NCI-H82 (cell line): ENCODE measurements at regions not wholly inside any gene's neighbourhood (a gene's known extent, or its start where the extent isn't known, plus 50 kb on each side); places are given as distances from the start of the nearest gene placed in this dataset.
A peak's percentile ranks its signal among the peaks of the same experiment; 100 is the strongest.
"Not testable (repeated sequence)": the region's sequence is repeated elsewhere in the genome, so short reads cannot be mapped to it uniquely, and the experiment has no call there.

ENCODE experiments used
- DNase-seq: peaks from one replicate; lab custom pipeline; 2025; lab: John Stamatoyannopoulos, UW

DNA sequence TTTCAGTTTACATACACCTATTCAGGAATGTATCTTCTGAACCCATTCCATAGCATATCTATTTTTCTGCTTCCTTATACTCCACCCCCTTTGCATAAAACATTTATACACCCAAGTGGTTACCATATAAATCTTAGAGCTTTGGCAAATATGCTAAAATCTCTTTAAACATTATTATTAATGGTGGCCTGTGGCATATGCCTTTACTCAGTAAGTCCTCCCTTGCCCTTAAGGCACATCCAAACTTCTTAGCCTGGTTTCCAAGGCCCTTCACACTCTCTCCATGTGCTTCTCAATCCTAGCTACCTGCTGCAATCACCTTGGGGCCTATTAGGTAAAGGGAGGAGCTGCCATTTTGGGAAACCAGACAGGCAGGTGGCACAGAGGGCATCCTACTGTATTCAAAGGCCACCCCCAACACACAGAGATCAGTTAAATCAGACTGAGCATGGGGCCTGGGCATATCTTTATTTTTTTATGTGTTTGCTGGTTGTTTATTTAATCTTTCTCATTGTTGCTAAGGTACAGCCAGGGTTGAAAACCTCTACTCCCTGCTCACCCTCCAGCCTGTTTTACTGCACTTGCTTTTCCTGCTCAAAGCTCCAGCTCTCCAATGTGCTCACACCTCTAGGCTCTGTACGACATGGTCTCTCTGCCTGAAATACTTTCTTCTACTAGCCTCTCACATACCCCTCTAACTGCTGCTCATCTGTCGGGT, 242.8 kb upstream of the HNRNPA3 start:
- no peak for DNase-seq

DNA sequence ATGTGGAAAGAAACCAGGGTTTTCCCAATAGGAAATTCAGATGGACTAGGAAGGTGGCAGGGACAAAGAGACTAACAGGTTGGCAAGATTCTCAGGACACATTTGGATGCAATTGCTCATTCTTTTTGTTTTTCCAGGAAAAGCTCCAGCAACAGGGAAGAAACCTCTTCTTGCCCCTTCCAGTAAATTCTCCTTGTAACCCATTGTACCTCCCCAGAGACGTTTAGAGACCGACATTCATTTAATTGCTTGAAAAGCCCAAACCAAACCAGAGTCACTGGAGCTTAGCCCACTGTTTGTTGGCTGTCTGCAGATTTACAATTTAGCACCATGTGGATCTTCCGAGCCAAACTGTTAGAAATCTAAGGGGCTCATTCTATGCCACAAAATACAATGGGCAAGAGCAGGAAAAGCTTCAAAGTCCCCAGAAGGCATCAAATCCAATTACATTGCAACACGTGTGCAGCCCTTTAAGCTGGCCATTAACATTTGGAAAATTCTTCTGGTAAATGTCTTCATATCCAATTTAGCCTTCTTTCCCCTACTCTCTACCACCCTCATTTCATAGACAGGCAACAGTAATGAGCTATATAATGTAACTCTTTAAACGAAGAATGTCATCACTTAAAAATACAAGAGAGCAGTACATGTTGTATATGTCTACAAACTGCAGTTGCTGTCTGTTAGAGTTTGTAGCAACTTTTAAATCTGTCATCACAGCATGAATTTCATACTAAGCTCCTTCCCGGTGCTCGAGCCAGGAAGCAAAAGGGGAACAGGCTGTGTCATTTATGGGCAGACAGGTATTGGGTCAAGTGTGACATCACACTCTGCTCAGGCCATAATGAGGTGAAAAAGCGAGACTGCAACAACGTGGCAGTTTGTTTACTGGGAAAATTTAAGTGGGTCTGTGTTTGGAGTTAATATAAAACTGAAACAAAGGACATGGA, 235.6 kb upstream of the HNRNPA3 start:
- peak; percentile 77 for DNase-seq

DNA sequence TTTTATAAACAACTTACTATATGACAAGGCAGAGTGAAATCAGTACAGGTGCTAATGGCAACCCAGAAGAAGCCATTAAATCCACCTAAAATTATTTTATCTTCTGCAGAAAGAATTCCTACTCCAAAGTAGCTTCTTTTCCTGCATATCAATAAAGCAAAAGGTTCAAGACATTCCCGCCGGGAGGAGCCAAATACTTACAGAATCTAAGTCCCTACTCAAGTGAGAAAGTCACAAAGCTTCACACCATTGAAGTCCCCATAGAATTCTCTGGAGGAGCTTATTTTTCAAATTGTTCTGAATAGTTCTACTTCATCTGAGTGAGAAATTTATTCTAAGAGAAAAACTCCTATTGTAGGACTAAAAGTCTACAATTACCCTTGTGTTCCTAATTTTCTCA, 233.7 kb upstream of the HNRNPA3 start:
- DNase-seq, result no peak

DNA sequence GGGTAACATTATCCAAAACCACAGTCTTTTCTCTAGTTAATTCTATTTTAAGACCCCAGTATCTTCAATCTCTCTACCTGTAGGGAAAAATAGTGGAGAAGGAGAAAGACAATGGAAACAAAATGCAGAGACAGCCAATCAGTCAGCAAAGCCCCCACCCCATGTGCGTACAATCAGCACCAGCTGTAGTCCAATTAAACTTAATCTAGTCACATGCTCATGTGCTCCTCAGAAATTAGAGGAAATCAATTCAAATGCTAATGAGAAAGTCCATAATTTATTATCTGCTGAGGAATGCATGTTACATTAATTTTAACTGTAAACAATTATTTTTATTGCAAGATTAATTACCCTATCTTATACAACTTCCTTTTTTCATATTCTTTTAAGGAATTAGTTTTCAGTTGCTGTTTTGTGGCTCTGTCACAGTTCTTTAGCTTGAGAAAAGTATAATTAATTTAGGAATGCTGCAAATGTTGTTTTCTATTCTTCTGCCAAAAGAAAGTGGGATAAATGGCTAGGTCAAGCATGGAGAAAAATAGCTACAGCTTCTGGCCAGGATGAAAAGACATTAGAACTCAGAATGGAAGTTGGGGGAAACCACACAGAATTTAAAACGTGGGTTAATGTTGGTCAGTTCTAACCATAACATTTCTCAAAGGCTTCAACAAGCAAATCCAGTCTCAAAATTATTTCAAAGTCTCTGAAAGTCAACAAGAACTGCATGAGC, 232.4 kb upstream of the HNRNPA3 start:
- peak; percentile 57 for DNase-seq

DNA sequence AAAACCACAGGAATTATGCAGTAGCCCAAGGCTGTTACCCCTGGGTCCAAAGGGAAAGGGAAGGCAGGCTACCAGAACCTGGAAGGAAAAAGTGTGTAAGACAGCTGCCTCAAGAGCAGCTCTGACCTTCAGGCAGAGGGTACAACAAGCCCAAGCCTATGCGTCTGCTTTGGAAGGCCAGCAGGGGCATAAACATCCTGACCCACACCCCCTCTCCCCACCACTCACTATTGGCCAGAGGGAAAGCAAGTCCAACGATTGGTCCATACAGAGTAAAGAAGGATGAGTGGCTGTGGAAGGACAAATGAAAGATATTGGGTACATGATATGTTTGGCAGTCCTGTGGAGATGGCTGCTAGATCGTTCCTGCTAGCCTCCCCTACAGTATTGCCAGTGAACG, 227.6 kb upstream of the HNRNPA3 start:
- DNase-seq, result no peak

DNA sequence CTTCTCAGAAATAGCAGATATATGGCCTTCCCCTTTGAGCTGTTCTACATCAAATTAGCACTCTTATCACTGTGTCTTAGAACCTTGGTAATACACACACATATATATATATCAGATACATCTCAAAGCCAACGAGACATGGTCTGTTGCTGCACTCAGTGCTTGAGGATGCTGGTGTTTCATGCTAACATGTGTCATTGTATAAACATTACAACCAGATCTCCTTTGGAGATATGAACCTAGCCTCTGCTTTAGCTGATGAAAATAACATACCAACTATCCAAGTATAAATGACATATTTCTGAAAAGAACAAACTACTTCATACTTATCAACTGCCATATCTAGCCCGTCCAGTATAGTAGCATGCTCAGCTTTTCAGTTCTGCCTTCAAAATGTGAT, 226.7 kb upstream of the HNRNPA3 start:
- no peak for DNase-seq

DNA sequence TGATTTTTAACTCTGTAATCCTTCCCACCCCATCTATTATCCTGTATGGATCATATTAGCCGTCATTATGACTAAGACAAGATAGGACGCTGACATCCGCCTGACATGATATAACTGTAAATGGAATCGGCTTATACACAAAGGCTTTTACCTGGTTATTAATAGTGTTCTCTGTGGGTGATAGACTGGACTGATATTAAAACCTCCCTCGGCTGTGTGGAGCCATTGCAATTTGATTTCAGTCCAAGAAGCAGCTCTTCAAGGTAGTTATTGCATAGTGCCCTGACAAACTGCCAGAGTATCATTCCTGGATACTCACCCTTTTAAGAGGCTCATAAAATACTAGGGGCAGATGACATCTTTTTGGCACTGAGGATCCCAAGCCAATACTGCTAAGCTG, 226.1 kb upstream of the HNRNPA3 start:
- DNase-seq, result no peak

DNA sequence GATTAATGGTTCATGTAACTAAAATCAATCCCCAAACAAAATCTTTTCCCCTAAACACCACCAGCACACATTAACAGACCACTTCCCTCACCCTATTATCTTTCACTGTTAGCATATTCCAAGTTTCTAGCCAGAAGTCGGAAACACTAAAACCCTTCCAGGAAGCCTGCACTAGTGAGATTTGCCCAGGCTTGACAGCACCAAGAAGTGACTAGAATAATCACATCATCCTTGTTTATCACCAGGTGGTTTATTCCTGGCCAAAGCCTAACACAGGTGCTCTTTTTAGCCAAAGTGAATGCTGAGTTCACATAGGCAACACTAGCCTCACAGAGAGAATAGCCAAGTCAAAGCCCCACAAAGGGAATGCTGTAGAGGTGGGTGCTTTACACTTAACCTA, 221.2 kb upstream of the HNRNPA3 start:
- no peak for DNase-seq

DNA sequence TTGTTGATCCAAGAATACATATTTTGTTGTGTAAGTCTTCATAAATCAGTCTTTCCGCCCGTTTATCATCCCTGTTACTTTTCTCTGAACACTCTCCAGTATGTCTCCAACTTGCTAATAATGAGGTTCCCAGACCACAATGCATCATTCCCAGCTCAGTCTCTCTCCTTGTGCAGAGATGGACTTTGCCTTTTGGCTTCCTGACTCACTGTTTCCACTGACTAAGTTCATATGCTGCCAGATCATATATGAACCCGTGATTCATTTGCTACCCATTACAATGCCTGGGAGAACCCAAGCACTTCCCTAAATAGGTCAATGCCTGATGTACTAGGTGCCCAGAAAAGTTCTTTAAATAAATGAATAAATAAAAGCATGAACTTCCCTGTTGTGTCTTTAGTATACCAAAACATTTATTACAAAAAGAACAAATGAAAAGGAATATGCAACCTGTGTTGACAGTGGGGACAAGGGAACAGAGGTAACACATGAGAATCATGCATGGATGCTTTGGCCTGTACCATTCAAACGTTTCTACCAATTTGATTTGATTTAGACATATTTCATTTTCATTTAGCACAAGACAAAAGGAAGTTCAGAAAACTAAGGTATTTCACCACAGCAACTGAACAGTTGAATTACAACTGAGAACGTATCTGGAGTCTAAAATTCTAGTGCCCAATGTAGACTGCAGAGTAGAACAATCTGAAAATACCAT, 215.4 kb upstream of the HNRNPA3 start:
- DNase-seq, result no peak

DNA sequence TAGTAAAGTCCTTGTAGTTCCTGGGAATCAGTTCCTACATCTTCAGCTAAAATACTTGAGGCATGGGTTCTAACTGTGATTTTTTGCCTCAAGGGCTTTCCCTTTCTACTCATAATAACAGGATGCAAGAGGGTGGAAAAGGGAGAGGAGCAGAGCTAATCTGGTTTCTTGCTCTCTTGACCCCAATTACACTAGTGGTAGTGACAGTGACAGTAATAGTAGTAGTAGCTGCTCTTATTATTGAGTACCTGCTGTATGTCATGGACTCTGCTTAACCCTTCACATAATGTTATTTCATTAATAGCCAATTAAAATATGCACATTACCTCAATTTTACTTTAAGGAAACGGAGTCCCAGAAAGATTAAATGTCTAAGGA, 214.8 kb upstream of the HNRNPA3 start:
- DNase-seq, result no peak

DNA sequence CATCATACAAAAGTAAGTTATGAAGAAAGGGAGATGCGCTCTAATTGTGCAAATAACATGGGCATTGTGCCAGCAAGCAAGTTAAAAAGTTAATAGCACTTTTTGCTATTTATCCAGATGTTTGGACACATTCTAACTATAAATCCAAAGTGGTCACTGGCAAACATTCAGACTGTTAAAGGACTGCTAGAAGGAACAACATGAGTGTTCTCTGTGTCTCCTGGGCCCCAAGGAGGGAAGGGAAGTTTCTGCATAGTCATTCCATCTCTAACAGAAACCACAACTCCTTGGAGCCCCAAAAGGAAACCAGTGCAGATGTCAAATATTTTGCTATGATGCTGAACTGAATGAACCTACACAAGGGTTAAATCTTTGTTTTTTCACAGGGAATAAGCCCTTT, 213.3 kb upstream of the HNRNPA3 start:
- DNase-seq, result no peak

DNA sequence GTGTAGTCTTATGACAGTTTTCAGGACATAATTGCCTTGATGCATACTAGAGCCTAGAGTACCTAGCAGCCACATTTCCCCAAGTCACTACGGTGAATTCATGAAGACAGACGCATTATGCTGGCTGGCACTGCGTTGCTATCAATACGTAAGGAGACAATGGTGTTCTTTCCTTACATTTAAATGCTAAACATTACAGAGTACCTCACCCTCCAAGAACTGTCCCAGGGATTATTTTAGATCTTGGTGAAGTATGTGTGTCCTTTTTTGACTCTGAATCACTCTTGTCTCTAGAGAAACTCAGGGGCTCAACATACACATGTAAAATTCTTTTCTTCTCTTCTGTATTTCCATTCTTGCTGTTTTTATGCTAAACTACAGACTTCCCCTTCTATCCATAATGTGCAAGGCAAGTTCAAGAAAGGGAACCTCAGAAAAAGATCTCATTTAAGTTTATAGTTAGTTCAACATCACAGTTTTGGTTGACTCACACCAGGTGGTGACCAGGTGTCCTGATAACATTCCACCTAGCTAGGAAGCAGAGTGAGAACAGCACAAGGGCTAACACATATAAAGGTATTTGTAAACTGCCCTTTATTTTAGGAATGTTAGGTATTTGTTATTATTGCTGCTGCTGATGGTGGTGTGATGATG, 212.4 kb upstream of the HNRNPA3 start:
- DNase-seq, result no peak

DNA sequence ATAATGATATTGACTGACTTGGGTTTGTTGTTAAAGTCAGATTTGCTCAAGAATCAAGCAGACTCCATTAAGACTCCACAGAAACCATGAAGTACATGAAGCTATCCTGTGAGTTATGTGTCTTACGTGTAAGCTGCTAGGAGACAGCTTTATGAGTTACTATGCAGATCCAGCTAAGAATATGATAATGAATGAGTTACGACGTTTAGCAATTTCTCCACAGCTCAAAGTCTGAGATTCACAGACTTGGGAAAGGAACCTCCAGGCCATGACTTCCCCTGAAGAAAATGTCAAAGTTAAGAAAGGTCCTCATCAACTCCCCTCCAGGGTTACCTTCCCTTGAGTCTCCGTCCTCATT, 211.9 kb upstream of the HNRNPA3 start:
- DNase-seq, result no peak

DNA sequence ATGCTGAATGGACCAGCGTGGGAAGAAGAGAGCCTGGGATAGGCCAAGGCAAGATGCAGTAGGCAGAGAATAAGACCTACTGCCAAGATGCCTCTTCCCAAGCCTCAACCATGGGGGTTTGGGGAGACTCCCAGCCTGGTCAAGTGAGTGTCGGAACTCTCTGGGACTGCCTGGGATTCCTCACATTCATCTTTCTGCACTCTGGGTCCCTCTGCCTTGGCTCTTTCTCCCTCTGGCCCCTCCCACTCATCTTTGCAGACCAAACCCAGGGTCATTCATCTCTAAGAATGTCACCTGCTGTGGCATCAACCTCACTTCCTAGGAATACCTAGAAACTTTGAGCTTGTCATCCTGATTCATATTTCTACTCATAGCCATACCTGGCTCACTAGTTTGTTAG, 211.3 kb upstream of the HNRNPA3 start:
- DNase-seq, result no peak

DNA sequence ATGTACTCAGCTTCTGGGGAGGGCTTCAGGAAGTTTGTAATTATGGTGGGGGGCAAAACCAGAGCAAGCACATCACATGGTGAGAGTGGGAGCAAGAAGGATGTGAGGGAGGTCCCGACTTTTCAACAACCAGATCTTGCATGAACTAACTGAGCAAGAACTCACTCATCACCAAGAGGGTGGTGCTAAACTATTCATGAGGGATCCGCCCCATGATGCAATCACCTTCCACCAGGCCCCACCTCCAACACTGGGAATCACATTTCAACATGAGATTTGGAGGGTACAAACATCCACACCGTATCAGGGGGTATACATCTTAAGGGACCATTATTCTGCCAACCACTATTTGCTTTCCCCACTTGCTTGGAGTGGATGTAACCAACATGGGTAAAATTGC, 209.6 kb upstream of the HNRNPA3 start:
- DNase-seq, result no peak

DNA sequence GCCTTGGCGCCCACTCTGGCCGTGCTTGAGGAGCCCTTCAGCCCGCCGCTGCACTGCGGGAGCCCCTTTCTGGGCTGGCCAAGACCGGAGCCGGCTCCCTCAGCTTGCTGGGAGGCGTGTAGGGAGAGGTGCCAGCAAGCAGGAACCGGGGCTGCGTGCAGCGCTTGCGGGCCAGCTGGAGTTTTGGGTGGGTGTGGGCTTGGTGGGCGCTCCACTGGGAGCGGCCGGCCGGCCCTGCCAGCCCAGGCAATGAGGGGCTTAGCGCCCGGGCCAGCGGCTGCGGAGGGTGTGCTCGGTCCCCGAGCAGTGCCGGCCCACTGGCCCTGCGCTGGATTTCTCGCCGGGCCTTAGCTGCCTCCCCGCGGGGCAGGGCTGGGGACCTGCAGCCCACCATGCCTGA, 204.9 kb upstream of the HNRNPA3 start:
- not testable (repeated sequence) for DNase-seq

DNA sequence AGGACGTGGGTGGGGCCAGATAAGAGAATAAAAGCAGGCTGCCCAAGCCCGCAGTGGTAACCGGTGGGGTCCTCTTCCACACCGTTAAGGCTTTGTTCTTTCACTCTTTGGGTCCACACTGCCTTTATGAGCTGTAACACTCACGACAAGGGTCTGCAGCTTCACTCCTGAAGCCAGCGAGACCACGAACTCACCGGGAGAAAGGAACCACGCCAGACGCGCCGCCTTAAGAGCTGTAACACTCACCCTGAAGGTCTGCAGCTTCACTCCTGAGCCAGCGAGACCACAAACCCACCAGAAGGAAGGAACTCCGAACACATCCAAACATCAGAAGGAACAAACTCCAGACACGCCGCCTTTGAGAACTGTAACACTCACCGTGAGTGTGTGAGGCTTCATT, 203.9 kb upstream of the HNRNPA3 start:
- DNase-seq, result not testable (repeated sequence)

DNA sequence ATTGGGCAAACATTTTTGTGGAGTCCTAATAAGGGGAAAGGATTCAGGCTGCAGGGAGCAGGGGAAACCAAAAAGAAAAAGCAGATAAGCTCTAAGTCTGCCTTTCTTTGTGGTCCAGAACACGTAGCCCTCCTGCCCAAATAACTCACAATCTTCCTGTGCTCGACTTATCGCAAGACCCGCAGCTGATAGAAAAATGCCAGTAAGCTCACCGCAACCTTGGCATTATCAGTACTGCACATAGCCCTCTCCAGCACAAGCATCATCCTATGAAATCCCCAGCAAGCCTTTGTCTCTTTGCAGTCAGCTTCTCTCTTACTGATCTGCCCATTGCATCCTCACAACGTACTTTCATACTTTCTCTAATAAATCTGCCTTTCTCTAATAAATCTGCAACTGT, 202.4 kb upstream of the HNRNPA3 start:
- no peak for DNase-seq

DNA sequence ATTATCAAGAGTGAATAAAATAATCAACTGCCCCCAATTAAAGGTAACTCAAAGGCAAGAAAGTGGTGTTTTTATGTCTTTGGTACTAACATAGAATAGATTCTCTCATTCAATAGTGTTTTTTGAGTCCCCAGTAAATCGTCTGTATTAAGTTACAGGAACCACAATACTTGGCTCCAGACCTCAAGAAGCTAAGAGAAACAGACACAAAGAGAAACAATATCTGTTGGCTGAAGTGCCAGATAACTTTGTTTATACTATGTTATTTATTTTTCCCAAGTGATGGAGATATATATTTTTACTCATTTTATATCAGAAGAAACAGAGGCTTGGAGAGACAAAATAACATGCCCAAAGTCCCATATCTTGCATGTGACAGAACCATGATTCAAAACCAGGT, 201.7 kb upstream of the HNRNPA3 start:
- DNase-seq, result no peak

DNA sequence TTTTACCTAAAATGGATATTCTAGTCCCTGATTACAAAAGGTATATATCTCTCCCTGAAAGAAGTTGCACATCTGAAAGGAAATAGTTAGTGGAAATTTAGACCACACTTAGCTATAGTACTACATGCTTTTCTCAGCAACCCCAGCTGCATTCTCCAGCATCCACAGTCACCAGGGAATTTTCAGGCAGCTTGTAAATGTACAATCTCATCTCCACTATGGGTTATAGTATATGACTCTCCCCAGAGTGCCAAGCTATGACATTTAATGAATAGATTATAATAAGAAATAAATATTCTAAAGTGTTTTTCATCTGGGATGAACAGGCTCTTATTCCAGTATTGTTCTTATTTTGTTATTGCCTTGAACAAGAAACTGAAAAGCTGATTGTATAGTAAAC, 197.6 kb upstream of the HNRNPA3 start:
- no peak for DNase-seq

DNA sequence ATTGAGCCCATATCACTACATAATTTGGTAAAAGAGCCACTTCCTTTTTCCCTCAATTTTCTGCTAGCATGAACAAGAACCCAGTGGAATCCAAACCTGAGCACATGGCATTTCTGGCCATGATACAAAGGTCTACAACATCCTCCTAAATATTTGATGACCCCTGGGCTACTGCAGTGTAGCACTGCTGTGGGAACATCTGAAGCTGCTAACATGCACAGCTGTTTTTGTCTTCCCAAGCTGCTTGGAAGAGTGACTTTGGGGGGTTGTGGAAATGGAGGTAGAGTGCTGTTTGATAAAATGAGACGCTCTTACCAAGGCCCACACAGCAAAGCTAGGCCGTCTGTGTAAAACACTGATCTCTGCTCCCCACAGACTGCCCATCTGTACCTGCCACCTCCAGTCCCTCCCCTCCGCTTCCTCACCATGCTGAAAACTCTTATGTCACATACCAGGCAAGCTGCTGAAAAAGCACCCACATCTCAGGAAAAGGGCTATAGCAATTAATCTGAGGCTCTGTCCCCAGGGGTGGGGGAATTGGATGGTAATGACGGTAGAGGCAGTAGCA, 197.2 kb upstream of the HNRNPA3 start:
- DNase-seq, result no peak
